NCI-H2107 treated with DMSO at 0.1 percent for 48 hours (cell line): ENCODE measurements at regions not wholly inside any gene's neighbourhood (a gene's known extent, or its start where the extent isn't known, plus 50 kb on each side); places are given as distances from the start of the nearest gene placed in this dataset.
"Not testable (repeated sequence)": the region's sequence is repeated elsewhere in the genome, so short reads cannot be mapped to it uniquely, and the experiment has no call there.

Source experiments
- DNase-seq: peaks from one replicate; lab custom pipeline; 2025; ENCODE audit not compliant: unreplicated experiment; lab: John Stamatoyannopoulos, UW

GRCh38 chr12:75656648-75657047 is 145.2 kb upstream of the KRR1 start:
- DNase-seq: no peak

DNA sequence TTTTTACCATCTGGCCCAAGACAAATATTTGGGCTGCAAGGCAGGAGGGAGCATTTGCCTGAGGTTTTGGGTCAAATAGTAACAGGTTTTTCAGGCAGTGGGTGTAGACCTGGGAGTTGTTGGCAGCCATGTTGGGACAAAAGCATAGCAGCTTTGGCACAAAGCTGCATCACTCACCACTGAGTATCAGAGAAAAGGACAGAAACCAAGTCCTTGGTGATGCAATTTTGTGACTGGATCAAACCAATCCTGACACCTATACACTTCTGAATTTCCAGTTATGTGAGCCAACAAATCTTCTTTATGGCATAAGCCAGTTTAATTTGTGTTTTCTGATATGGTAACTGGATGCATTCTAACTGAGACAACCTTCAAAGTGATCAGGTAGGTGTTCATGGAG is 144.8 kb upstream of the KRR1 start:
- no peak for DNase-seq

- DNase-seq: no peak
These were observed 144.0 kb upstream of the KRR1 start for GRCh38 chr12:75655315-75655806.

GRCh38 chr12:75651342-75651695 is 139.9 kb upstream of the KRR1 start:
- DNase-seq: no peak

DNA sequence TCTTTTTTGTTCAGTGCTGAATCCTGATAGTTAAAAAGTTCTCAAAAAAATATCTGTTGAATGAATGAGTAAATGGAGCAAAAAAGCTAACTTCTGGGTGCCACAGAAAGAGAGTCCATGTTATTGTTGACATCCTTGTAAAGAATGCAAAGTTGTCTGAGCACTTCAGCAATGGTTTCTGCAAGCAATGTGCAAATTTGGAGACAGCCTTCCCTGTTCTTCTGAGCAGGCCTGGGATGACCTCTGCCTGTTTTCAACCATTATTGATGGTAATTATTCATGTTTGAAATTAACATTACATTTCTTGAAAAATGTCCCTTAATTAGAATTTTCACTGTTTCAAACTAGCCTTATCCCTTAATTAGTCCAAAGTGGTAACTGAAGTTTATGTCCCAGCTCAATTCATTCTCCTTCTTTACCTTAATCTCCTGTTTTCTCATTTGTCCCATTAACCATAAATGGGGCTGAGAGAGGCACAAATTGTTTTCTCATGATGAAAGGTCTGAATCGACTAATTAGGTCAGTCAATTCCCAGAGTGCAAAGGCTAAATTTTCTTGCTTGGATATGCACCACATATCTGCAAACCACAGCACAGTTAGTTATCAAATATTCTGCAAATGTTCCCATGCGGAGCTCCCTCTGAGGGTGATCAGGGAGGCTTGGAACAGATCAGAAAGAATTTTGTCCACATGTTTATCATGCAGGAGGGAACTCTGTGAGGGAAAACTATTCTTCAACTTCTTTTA is 139.4 kb upstream of the KRR1 start:
- no peak for DNase-seq

DNA sequence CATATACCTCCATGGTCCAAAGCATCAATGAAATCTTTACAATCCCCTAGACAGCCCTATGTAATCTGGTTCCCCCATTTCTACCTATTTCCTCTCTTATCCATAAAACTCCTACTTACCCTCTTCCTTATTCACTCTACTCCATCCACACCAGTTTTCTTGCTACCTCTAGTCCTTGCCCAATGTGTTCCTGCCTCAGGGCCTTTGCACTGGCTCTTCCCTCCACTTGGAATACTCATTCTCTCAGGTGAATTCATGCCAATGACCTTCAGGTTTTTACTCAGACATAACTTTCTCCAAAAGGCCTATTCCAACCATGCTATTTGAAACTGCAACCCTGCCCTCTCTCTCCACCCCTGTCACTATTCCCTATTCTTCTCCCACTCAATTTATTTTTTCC is 138.7 kb upstream of the KRR1 start:
- DNase-seq: no peak

DNA sequence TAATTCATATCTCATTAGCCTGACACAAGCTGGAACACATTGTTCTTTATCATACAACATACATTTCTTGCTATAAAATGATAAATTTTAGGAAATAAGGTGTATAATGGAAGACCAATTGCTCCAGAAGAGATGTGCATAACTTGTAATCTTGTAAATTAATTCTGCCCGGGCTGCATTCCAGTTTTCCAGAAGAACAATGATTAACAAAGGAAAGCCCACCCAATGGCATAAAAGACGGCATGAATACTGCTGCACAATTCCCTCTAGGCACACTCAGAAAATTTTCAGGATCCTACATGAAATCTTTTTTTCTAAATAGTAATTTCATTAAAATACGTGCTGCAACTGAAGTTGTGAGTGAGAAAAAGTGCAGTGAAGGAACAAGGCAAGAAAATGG is 137.4 kb upstream of the KRR1 start:
- DNase-seq: no peak

- no peak for DNase-seq
These were observed 135.2 kb upstream of the KRR1 start for GRCh38 chr12:75646329-75647210.

DNA sequence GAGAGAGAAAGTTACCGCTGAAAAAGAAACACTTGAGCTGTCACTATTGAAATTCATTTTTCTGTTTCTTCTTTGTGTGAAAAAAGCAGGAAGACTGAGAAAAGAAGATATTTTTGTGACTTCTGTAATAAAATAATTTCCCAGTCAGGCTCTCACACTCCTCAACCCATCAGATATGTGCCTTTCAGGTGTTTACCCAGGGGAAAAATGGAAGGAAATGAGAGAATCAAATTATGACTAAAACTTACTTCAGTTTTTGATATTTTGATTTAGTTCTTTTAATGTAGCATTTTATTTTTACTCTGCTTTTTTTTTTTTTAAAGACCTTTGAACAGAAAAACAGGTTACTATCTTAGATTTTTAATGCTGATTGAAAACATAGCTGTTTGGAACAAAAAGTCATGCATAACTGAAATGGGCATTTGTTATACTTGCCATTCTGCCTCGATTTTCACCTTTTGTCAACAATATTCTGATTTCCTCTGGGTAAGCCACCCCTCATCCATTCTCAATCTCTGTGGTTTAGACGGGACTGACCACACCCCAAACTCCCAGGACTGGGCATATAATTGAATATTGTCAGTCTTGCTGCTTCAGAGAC is 133.2 kb upstream of the KRR1 start:
- DNase-seq: no peak

GRCh38 chr12:75643119-75643518 is 131.7 kb upstream of the KRR1 start:
- not testable (repeated sequence) for DNase-seq

- no peak for DNase-seq
These were observed 130.8 kb upstream of the KRR1 start for GRCh38 chr12:75642226-75642625.

DNA sequence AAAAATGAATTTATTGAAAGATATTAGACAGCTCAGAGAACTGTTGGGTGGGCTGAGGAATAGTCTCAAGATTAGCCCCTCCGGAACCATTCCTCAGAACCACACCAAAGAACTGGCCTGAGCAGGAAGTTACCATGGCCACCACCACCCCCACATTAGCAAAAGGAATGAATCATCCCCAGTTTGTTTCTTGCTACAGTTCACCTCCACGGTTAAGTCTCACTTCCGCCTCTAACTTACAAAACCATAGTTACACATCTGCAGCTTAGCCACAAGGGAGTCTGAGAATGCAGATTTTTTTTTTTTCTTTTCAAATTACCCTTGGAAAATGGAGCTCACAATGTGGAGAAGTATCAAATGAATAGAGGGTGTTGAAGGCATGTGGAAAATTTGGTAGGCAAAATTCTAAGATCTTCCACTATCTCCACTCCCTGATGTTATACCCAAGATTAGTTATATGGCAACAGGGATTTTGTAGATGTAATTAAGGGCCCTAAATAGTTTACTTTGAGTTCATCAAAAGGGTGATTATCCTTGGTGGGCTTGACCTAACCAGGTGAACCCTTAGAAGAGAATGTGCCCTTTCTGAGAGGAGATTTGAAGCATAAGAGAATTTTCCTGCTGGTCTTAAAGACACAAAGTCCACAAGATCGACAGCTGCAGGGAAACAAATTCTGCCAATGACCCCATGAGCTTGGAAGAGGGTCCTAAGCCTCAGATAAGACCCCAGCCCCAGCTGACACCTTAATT is 129.8 kb upstream of the KRR1 start:
- DNase-seq: no peak

GRCh38 chr12:75638792-75639191 is 127.4 kb upstream of the KRR1 start:
- no peak for DNase-seq

- DNase-seq: no peak
These were observed 125.2 kb upstream of the KRR1 start for GRCh38 chr12:75636607-75637006.

DNA sequence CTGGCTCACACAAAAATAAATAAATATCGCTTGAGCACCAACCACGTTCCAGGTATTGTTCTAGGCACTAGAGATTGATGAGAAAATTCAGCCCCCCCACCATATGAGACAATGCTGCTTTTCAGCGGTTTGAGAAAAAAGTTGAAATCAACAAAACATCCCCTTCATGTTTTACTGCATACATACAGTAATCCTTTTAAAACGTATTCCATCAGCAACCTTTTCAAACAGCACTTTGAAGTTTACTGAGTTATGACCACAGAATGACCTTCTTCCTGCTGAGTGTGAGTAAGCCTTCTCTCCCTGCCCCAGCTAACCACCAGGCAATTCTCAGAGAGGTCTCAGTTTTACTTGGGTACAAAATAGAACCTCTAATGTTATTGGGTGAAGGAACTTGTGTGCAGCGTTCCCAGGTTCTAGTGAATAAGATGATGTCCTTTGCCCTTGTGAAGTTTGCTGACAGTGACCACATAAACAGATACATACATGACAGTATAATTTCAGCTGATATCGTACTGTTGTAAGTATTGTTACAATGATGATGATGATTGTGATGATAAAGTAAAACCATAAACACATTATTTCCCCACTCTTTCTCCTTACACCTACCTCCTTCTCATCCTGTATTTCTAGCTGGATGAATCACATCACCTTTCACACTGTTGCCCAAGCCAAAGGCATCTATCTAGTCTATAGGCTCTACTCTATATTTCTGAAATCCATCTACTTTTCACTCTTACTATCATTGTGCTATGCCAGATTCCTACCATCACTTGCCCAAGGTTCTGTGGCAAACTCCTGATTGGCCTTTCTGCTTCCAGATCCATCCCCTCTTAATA is 124.4 kb upstream of the KRR1 start:
- DNase-seq: no peak

GRCh38 chr12:75634244-75635222 is 123.1 kb upstream of the KRR1 start:
- DNase-seq: no peak

- no peak for DNase-seq
These were observed 122.4 kb upstream of the KRR1 start for GRCh38 chr12:75633789-75634188.

- DNase-seq: peak; percentile 86
These were observed 121.0 kb upstream of the KRR1 start for GRCh38 chr12:75632442-75632841.

DNA sequence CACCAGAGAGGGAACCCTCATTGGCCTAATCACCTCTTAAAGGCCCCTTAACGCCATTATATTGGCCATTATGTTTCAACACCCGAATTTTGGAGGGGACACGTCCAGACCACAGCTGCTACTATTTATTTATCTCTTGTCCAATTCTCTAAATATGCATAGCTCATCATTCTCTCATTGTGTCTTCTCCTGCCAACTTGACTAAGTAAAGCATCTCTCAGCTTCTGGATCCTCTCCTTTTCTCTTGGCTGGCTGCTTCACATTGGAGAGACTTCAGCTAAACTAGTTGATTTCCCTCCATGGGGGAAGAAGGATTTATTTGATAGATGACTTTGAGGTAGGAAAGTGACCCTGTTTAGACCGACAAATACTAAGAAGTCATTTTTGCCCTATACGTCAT is 120.4 kb upstream of the KRR1 start:
- DNase-seq: no peak
